Lower lobe of right lung (tissue), 2 donors: ENCODE measurements at regions not wholly inside any gene's neighbourhood (a gene's known extent, or its start where the extent isn't known, plus 50 kb on each side); places are given as distances from the start of the nearest gene placed in this dataset.

ENCODE experiments used
- ATAC-seq, 2 donors: fragments of 200-7000 bp; cut with Tn5 transposase; one replicate each; pipeline ENCODE4 v1.9.1; 2020 to 2022; ENCODE audit warnings: mild to moderate bottlenecking in 2 of 2, moderate library complexity in 2 of 2
- DNase-seq: peaks from one replicate; pipeline ENCODE4 v3.0.0-alpha.2; 2020
- H3K27ac ChIP-seq: fragments of 200-600 bp; one replicate; pipeline ENCODE4 v1.8.0; 2022
- H3K27me3 ChIP-seq: fragments of 200-600 bp; one replicate; pipeline ENCODE4 v1.8.0; 2022; ENCODE audit warnings: low read depth
- H3K36me3 ChIP-seq: fragments of 200-600 bp; one replicate; pipeline ENCODE4 v1.8.0; 2022; ENCODE audit warnings: mild to moderate bottlenecking
- H3K4me1 ChIP-seq: fragments of 200-600 bp; one replicate; pipeline ENCODE4 v1.8.0; 2022
- H3K4me3 ChIP-seq: fragments of 200-600 bp; one replicate; pipeline ENCODE4 v1.8.0; 2022; ENCODE audit warnings: mild to moderate bottlenecking
- H3K9me3 ChIP-seq: fragments of 200-600 bp; one replicate; pipeline ENCODE4 v1.8.0; 2022
- CTCF ChIP-seq: fragments of 200-600 bp; IDR thresholded peaks from one replicate; pipeline ENCODE4 v1.8.0; 2022; ENCODE audit warnings: antibody characterized with exemption, mild to moderate bottlenecking
- intact Hi-C: fragments of 100-400 bp; cut with DNase I; formaldehyde crosslinking; loops from one replicate; pipeline ENCODE4 v1.11.0; 2022
- donor health status: DM: no; HTN: yes; CAD: no; lungs with severe emphysema.

DNA sequence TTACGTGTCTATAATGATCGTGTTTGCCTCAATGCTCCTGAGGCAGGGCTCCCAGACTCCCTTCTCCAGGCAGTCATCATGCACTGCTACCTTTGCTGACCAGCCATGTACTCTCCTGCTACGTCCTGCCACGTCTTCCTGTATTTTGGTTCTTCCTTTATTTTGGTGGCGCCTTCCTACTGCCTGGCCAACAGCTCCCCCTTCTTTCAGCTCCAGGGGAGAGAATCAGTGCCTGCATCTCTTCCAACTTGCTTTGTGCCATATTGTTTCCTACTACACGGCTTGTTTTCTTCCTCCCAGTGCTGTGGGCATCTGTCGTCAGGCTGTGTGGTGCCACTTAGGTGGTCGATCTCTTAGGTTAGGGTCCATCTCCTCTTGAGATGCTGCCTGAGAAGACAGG lies 96.2 kb downstream of the FGF9 start:
- TF ChIP-seq CTCF: no peak
- no peaks in the 10 kb centered on the region for H3K36me3 ChIP-seq
- no peak overlapping the region for H3K27ac ChIP-seq
- intact Hi-C loops: no loop called here
- H3K4me3 ChIP-seq: no peak overlapping the region
- H3K4me1 ChIP-seq: no peaks in the 10 kb centered on the region
- H3K27me3 ChIP-seq: no peaks in the 10 kb centered on the region
- no peaks in the 10 kb centered on the region for H3K9me3 ChIP-seq
- DNase-seq: no peak
- ATAC-seq: no peak

GRCh38 chr13:21771075-21771474 lies 100.2 kb downstream of the FGF9 start:
- intact Hi-C loops: no loop called here
- ATAC-seq: no peak
- TF ChIP-seq CTCF: no peak

GRCh38 chr13:21777166-21777565 lies 106.3 kb downstream of the FGF9 start:
- intact Hi-C loops: no loop called here
- no peak for ATAC-seq
- no peak for TF ChIP-seq CTCF

More at GRCh38 chr13:21771075-21771474, 100.2 kb downstream of the FGF9 start:
- DNase-seq: no peak
- Histone ChIP-seq H3K27me3 (no peaks in the 10 kb centered on the region), H3K4me3 (no peak overlapping the region), H3K9me3 (no peaks in the 10 kb centered on the region), H3K36me3 (no peaks in the 10 kb centered on the region), H3K4me1 (no peaks in the 10 kb centered on the region), H3K27ac (no peak overlapping the region)

DNA sequence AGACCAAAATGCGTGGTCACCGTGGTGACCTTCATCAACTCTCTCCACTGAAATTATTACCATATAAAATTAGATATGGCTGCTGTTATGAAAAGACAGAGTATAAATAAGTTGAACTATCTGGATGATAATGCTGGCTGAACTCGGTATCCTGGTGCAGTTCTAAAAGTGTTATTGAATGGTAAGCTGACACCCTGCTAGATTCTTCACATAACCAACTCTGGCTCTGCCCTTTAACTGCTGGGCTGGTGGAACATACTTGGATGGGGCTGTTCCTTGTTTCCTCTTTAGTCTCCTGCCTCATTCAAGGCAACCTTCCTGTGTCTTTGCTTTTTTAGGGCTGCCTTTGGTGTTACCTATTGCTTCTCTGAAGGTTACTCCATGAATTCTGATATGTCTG lies 106.9 kb downstream of the FGF9 start:
- intact Hi-C loops: no loop called here
- H3K9me3 ChIP-seq: peaks cover 7% of the 10 kb centered on the region
- no peaks in the 10 kb centered on the region for H3K4me1 ChIP-seq
- no peaks in the 10 kb centered on the region for H3K27me3 ChIP-seq
- TF ChIP-seq CTCF: no peak
- DNase-seq (no peak), ATAC-seq (no peak)
- H3K4me3 ChIP-seq: no peak overlapping the region
- no peaks in the 10 kb centered on the region for H3K36me3 ChIP-seq
- H3K27ac ChIP-seq: no peak overlapping the region

More at GRCh38 chr13:21777166-21777565, 106.3 kb downstream of the FGF9 start:
- no peaks in the 10 kb centered on the region for H3K4me1 ChIP-seq
- H3K27ac ChIP-seq: no peak overlapping the region
- H3K9me3 ChIP-seq: peaks cover 7% of the 10 kb centered on the region
- DNase-seq: no peak
- H3K36me3 ChIP-seq: no peaks in the 10 kb centered on the region
- no peak overlapping the region for H3K4me3 ChIP-seq
- no peaks in the 10 kb centered on the region for H3K27me3 ChIP-seq

DNA sequence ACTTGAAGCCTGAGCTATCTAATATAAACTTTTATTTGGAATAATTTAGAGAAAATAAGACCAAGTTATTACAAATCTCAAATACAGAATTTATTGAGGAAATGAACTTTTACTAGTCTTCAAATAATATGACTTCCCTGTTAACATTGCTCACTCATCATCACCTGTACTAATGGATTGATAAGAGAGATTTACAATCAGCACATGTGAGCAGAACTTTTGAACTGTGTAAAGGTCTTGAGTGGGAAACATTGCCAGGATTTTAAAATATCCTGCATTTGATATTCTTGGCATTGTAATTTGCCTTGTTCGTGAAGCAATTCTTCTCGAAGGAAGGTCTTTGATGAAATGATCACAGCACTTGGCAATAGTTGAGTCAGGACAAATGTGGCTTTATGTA lies 111.9 kb downstream of the FGF9 start:
- no peaks in the 10 kb centered on the region for H3K4me1 ChIP-seq
- no peak overlapping the region for H3K27ac ChIP-seq
- H3K9me3 ChIP-seq: peaks cover 7% of the 10 kb centered on the region
- ATAC-seq: no peak
- no peaks in the 10 kb centered on the region for H3K27me3 ChIP-seq
- intact Hi-C loops: no loop called here
- H3K36me3 ChIP-seq: no peaks in the 10 kb centered on the region
- no peak for DNase-seq
- TF ChIP-seq CTCF: no peak
- H3K4me3 ChIP-seq: no peak overlapping the region

DNA sequence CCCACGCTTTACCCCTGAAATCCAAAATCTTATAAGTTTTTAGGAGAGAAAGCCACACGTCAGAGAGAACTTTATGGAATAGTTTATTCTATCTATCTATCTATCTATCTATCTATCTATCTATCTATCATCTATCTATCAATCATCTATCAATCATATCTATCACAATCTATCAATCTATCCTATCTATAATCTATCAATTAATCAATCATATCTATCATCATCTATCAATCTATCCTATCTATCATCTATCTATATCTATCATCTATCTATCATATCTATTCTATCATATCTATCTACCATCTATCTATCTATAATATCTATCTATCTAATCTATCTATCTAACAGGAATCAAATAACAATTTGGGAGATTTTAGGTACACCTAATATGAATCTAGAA lies 115.1 kb downstream of the FGF9 start:
- H3K9me3 ChIP-seq: no peaks in the 10 kb centered on the region
- intact Hi-C loops: no loop called here
- no peak for TF ChIP-seq CTCF
- no peaks in the 10 kb centered on the region for H3K27me3 ChIP-seq
- H3K27ac ChIP-seq: no peak overlapping the region
- DNase-seq (no peak), ATAC-seq (no peak)
- no peaks in the 10 kb centered on the region for H3K4me1 ChIP-seq
- no peaks in the 10 kb centered on the region for H3K36me3 ChIP-seq
- no peak overlapping the region for H3K4me3 ChIP-seq
